T-helper 1 cell (primary cell): ENCODE measurements at regions not wholly inside any gene's neighbourhood (a gene's known extent, or its start where the extent isn't known, plus 50 kb on each side); places are given as distances from the start of the nearest gene placed in this dataset.
"Not testable (repeated sequence)": the region's sequence is repeated elsewhere in the genome, so short reads cannot be mapped to it uniquely, and the experiment has no call there.

Experiments
- DNase-seq, 5 donors: peaks; one replicate each; pipeline ENCODE4 v3.0.0-alpha.2; 2012 to 2020

DNA sequence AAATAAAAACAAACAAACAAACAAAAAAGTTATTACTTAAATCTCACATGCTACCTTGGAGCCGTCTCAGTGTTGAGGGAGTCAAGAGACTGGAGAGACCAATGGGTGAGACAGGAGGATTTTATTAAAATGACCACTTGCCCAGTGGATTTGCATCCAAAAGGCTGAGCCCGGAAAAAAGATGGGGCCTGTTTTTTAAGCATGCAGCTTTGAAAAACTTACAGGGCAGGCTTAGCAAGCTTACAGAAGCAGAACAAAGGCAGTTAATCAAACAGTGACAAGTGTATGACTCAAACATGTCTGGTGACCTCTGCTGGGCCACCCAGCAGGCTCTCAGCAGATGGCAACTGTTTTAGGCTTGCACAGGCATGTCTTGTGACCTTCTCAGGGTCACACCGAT is 82.5 kb downstream of the POTEH start:
- not testable (repeated sequence) for DNase-seq

- not testable (repeated sequence) for DNase-seq
Measured at GRCh38 chr22:15775118-15775517, 85.3 kb downstream of the POTEH start.

DNA sequence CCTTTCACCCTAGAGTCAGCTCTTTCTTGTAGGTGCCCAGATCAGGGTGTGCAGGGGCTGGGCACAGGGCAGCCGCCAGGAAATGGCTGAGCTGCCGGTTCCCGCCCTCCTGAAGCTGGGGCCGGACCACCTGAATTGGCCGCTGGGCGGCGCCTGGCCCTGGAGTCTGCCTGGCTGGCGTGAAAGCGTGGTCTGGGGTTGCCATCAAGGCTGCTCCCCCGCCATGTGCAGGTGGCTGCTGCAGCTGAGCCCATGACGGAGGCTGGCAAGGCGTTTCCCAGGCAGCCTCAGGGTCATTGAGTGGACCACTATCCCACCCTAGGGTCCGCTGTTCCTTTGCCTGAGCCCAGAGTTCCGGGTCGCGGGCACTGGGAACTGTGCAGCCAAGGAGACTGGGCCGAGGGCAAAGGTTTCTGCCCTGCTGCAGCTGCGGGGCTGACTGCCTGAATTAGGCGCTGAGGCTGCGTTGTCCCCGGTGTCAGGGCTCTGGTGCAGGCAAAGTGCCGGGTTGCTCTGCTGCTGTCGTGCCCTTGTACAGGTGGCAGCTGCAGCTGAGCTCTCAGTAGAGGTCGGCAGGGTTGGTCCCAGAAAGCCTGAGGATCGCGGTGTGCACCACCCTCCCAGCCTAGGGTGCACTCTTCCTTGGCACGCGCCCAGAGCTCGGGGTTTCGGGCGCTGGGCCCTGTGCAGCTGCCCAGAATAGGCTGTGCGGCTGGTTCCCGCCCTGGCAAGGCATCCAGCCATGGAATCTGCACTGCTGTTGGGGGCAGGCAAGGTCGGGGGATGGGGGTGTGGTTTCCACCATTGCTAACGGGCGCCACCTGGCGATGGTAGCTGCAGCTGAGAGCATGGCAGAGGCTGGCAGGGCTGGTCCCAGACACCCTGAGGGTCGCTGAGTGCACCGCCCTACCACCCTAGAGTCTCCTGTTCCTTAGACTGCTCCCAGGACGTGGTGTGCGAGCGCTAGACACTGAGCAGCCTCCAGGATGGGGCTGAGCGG is 86.1 kb downstream of the POTEH start:
- DNase-seq, result not testable (repeated sequence)

DNA sequence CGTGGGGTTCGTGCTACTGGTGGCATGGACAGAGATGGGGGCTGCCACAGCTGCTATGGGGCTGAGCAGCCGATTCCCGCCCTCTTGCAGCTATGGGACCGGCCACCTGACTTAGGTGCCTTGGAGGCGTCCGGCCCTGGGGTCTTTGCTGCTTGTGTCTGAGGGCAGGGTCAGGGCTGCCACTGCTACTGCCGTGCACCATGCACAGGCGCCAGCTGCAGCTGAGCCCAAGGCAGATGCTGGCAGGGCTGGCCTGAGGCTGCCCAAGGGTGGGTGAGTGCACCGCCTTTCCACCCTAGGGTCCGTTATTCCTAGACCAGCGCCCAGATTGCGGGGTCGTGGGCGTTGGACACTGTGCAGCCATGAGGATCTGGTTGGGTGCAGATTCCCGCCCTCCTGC is 86.9 kb downstream of the POTEH start:
- not testable (repeated sequence) for DNase-seq

DNA sequence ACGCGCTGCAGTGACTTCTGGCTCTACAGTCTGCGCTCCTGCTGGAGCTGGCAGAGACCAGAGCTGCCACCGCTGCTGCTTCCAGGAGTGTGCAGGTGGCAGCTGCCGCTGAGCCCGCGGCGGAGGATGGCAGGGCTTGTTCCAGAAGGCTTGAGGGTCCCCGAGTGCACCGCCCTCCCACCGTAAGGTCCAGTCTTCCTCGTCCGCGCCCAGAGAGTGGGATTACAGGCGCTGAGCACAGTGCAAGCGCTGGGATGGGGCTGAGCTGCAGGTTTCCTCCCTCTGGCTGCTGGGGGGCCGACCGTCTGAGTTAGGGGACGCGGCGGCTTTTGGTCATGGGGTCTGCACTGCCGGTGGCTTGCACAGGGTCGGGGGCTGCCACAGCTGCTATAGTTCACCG is 87.3 kb downstream of the POTEH start:
- not testable (repeated sequence) for DNase-seq

DNA sequence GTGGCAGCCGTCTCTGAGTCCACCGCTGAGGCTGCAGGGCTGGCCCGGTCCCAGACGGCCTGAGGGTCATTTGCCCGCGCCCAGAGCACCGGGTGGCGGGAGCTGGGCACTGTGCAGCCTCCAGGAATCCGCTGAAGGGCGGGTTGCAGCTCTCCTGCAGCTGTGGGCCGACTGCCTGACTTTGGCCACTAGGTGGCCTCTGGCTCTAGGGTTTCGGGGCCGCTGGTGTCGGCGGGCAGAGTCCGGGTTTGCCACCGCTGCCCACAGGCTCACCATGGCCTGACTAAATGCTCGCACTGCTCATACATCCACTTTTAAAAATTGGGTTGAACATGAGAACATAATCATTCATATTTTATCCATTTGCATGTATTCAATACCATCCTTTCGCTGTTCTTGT is 87.7 kb downstream of the POTEH start:
- DNase-seq, result not testable (repeated sequence)

DNA sequence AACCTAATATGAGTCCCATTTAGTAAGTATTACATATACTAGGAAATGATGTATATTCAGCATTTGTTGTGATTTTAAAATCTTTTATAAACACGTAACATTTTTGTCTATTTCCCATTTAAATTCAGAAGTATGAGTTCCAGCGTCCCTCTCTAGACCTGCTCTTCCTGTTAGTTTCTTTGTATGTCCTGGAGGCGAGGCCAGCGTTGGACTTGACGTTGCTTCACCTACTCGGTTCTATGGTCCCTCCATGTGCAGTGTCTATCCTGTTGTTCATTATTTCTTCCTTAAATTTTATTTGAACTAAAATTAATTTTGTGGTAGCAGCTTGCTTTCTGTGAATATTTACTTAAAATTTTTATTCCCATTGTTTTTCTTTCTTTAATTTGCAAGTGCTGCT is 88.5 kb downstream of the POTEH start:
- not testable (repeated sequence) for DNase-seq

DNA sequence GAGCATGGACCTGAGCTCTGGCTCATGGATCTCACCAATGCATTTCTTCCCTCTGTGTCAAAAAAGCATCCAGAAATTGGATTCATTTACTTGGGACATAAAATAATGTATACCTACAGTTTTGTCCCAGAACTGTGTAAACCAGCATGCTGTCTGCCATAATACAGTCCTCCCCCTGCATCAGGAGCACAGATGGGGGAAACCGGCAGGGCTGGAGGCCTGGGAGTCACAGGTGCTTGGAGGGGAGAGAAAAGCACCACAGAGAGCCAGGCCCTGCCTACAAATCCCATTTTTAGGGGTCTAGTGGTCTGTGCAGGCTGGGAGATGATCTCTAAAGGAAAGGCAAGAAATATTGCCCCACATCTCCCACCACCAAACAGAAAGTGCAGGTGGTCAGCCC is 91.8 kb downstream of the POTEH start:
- DNase-seq, result not testable (repeated sequence)

DNA sequence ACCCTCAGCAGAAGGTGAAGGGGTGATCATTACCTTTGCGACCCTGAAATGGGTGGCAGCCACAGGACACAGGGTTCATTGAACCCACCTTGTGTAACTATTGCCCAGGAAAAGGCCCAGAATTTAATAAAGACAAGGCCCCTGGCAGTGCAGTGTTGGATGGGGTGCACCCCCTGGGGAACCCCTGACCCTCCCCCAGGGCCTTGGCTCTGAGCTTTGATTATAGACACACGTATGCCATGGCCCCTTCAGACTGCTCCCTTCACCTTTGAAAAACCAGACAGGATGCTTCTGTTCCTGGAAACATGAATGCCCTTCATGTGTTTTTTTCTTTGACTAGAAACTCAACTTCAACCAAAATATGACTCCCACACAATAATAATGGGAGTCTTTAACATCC is 93.1 kb downstream of the POTEH start:
- not testable (repeated sequence) for DNase-seq

GRCh38 chr22:15784383-15785085 is 94.7 kb downstream of the POTEH start:
- DNase-seq, result not testable (repeated sequence)

DNA sequence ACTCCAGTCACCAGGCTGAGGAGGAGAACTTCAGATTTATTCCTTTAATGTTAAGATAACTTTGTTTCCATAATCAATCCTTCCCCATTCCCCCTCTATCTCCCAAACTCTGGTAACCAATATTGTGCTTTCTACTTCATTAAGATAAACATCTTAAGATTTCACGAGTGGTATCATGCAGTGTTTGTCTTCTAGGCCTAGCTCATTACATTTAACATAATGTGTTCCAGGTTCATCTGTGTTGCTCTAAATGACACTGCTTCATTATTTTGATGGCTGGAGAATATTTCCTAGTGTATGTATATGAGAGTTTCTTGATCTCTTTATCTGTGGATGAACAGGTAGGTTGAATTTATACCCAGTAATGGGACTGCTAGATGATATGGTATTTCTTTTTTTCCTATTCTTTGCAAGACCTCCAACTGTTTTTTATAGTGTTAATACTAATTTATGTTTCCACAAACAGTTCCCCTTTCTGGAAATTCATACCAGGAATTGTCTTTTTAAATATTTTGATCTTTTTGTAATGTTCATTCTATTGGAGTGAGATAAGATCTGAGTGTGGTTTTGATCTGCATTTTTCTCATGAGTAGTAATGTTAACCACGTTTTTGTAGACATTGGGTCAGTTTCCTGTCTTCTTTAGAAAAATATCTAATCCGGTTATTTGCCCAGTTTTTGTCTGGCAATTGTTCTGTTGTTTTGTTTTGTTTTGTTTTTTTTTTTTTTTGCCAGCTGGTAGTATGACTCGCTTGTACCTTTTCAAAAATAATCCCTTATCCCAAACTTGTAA is 97.3 kb downstream of the POTEH start:
- not testable (repeated sequence) for DNase-seq

GRCh38 chr22:15791557-15791956 is 101.7 kb downstream of the POTEH start:
- not testable (repeated sequence) for DNase-seq

DNA sequence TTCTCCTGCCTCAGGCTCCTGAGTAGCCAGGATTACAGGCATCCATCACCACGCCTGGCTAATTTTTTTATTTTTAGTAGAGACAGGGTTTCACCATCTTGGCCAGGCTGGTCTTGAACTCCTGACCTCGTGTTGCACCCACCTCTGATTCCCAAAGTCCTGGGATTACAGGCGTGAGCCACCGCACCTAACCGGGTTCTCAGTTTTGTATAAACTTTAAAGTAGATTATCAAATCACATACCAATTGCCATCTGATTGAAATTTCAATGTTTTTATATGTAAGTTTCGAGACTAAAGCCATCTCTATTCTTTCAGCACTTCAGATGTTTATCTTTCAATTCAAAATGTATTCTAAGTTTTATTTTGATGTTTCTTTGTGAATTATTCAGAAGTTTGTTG is 110.1 kb downstream of the POTEH start:
- not testable (repeated sequence) for DNase-seq

GRCh38 chr22:15811141-15811540 is 121.3 kb downstream of the POTEH start:
- not testable (repeated sequence) for DNase-seq

DNA sequence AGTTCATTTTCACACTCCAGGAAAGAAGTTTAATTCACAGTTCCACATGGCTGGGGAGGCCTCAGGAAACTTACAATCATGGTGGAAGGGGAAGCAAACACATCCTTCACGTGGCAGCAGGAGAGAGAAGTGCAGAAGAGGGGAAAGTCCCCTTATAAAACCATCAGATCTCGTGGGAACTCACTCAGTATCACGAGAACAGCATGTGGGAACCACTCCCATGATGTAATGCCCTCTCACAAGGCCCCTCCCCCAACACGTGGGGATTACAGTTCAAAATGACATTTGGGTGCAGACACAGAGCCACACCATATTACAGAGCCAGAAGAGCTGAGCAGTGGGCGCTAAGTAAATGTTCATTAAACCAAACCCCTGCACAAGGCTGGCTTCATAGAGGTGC is 126.0 kb downstream of the POTEH start:
- not testable (repeated sequence) for DNase-seq

DNA sequence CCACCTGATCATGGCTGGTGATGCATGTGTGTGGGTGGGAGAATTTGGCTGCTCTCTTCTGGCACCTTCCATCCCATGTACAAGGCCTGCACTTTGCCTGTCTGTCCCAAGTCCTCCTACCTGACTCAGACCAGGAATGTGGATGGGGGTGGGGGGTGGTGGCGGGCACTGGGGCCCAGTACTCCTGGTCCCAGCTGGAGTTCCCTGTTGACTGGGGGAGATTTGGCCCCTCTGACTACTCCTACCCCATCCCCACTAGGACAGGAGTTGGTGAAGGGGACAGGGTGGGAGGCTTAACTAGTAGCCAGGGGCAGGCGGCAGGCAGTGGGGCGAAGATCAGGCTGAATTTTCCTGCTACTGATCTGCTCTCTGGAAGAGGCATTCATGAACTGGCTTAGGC is 126.6 kb downstream of the POTEH start:
- DNase-seq, result not testable (repeated sequence)

- DNase-seq, result not testable (repeated sequence)
Measured at GRCh38 chr22:15817264-15817663, 127.4 kb downstream of the POTEH start.

DNA sequence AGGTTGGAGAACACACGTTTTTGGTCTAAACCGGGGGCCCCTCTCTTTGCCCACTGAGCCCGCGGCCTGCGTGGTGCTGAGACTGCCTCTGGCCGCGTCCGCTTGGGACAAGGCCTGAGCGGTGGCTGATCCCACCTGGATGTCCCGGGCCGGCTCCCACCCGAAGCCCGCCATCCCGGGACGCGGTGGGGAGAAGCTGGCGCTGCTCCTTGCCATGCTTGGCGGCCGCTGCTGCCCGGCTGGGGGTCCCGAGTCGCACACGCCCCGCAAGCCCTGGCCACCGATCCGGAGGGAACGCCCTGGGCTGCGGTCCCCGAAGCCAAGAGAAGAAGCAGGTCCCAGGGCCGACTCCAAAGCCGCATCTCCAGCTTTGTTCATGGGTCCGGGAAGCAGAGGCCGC is 130.1 kb downstream of the POTEH start:
- not testable (repeated sequence) for DNase-seq

DNA sequence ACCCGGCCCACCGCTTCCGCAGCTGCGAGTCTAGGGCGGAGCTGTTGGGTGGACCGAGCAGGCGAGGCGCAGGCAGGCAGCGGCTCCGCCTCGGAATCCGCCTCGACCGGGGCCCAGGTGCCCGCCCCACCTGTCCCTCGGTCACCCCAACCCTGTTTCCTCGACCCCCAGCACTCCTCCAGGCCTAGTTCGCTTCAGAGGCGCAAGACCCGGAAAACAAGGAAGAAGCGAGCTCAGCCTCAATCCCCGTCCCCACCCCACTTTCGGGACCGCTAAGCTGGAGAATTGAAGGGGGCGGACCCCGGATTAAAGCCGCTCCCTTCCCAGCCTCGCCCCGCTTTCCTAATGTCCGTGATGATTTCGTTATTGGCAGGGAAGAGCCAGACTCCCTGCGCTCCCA is 131.3 kb downstream of the POTEH start:
- DNase-seq, result not testable (repeated sequence)

DNA sequence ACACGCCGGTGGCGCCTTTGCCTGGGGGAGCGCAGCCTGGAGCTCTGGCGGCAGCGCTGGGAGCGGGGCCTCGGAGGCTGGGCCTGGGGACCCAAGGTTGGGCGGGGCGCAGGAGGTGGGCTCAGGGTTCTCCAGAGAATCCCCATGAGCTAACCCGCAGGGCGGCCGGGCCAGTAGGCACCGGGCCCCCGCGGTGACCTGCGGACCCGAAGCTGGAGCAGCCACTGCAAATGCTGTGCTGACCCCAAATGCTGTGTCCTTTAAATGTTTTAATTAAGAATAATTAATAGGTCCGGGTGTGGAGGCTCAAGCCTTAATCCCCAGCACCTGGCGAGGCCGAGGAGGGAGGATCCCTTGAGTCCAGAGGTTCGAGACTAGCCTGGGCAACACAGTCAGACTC is 132.2 kb downstream of the POTEH start:
- DNase-seq, result not testable (repeated sequence)

DNA sequence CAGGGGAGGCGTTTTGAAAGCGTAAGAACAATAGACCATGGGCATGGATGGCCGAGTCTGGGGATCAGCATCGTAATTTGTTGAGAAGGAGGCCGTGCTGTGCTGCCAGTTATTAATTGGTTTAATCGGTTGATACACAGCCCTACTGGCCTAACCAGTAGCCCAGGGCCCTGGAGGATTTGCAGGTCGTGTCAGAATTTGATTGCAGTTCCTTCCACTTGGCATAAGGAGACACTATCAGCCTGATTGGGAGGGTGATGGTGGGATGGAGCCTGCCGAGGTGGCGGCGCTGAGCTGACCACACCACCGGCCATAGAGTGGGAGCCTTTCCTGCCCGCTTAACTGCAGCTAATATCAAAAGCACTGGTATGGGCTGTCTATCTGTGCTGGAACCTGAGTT is 133.4 kb downstream of the POTEH start:
- not testable (repeated sequence) for DNase-seq

- not testable (repeated sequence) for DNase-seq
Measured at GRCh38 chr22:15832235-15832634, 142.4 kb downstream of the POTEH start.

DNA sequence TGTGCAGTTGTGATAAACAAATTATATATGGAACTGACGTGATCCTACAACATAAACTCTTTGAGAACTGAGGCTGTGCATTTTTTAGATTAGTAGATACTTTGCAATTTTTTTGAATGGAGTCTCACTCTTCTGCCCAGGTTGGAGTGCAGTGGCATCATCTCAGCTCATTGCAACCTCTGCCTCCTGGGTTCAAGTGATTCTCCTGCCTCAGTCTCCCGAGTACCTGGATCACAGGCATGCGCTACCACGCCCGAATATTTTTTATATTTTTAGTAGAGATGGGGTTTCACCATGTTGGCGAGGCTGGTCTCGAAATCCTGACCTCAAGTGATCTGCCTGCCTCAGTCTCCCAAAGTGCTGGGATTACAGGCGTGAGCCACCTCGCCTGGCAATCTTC is 145.9 kb downstream of the POTEH start:
- not testable (repeated sequence) for DNase-seq
